OCI-LY3 (cell line): ENCODE measurements at regions not wholly inside any gene's neighbourhood (a gene's known extent, or its start where the extent isn't known, plus 50 kb on each side); places are given as distances from the start of the nearest gene placed in this dataset.

Source experiments
- EZH2phosphoT487 ChIP-seq: fragments of 200-600 bp; shearing (Covaris generic); IDR thresholded peaks from 2 replicates; pipeline ENCODE4 v1.6.1; 2018; ENCODE audit warnings: antibody characterized with exemption, mixed run types, low read depth
- TF ChIP-seq, protein P1 (sequence below): fragments of 200-600, 300-600 bp; sonication (generic); IDR thresholded peaks from 2 replicates; pipeline ENCODE4 v1.5.1; 2014; ENCODE audit warnings: antibody characterized with exemption, low read length, low read depth

DNA sequence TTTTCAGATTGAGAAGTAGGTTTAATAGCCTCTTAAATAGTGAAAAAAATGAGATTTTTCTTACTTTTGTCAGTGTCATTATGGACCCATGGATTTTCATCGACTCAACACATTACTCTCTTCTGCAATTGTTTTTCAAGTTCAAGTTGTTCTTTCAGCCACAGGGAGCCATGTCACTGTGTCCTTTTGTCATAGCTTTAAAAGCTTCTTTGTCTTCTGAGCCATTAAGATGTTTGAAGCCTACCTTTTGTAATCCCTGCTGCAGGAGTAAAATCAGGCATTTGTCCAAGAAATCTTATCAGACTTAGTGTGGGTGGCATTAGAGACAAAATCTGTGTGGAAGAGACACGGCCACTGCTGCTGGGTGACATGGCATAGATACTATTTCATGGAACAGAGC, 92.8 kb upstream of the ZP4 start:
- TF ChIP-seq, protein P1, sequence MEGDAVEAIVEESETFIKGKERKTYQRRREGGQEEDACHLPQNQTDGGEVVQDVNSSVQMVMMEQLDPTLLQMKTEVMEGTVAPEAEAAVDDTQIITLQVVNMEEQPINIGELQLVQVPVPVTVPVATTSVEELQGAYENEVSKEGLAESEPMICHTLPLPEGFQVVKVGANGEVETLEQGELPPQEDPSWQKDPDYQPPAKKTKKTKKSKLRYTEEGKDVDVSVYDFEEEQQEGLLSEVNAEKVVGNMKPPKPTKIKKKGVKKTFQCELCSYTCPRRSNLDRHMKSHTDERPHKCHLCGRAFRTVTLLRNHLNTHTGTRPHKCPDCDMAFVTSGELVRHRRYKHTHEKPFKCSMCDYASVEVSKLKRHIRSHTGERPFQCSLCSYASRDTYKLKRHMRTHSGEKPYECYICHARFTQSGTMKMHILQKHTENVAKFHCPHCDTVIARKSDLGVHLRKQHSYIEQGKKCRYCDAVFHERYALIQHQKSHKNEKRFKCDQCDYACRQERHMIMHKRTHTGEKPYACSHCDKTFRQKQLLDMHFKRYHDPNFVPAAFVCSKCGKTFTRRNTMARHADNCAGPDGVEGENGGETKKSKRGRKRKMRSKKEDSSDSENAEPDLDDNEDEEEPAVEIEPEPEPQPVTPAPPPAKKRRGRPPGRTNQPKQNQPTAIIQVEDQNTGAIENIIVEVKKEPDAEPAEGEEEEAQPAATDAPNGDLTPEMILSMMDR: no peak
- no peak for TF ChIP-seq EZH2phosphoT487
